ENCODE measurements at regions not wholly inside any gene's neighbourhood (a gene's known extent, or its start where the extent isn't known, plus 50 kb on each side); places are given as distances from the start of the nearest gene placed in this dataset.

DNA sequence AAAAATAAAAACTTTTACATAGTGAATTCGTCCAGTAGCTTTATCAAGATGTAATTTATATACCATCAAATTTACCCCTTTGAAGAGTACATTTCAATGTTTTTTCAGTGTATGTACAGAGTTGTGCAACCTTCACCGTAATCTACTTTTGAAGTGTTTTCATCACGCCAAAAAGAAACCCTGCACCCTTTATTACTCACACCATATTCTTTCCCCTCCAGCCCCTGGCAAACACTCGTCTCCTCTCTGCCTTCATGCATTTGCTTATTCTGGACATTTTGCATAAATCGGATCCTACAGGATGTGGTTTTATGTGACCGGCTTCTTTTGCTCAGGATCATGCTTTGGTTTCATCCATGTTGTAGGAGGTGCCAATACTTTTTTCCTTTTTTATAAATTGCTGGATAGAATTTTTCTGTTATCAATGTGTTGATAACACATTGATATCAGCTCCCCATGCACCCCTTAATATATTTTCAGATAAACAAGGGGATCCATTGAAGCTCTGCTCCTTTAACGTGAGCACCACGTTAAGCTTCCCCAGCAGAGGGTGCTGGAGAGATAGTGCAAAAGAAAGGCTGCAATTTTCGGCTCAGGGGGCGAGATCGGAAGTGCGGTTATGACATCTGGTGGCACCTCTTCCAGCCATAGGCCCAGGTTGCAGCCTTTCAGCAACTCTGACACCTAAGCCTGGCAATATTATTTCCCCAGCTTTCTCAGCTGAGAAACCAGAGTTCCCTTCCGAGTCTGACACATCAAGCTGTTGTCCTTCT lies 100.1 kb upstream of the VCX3B start:
- no peak overlapping the region for H2AK5ac ChIP-seq (ENCODE audit: low read length, severe bottlenecking)
- WGBS = 42% methylated on average over 11 of the region's 13 CpGs
- H4K91ac ChIP-seq (ENCODE audit: low read length) = no peak overlapping the region
- H3K4me3 ChIP-seq (ENCODE audit: insufficient read depth in 1 of 2, low read depth in 1 of 2, low read length in 2 of 2) = no peak overlapping the region
- H3K23ac ChIP-seq (ENCODE audit: low read length in 2 of 2) = no peak overlapping the region
- no peak overlapping the region for H2BK120ac ChIP-seq (ENCODE audit: low read depth, low read length)
- H2AFZ ChIP-seq (ENCODE audit: low read depth, low read length) = no peak overlapping the region
- H3K4me1 ChIP-seq (ENCODE audit: control insufficient read depth, insufficient read depth, low read depth, low read length) = no peaks in the 10 kb centered on the region
- H3K36me3 ChIP-seq (ENCODE audit: control insufficient read depth in 1 of 2, insufficient read depth in 2 of 2, low read depth in 1 of 2, low read length in 2 of 2) = no peaks in the 10 kb centered on the region
- H2BK15ac ChIP-seq (ENCODE audit: low read depth, poor library complexity, severe bottlenecking) = no peak overlapping the region
- no peak overlapping the region for H4K8ac ChIP-seq (ENCODE audit: low read length)
- no peak overlapping the region for H3K9ac ChIP-seq (ENCODE audit: low read length)
- peak; percentile 0 for DNase-seq
- no peak overlapping the region for H3K18ac ChIP-seq (ENCODE audit: low read depth in 1 of 2, low read length in 2 of 2)
- H3K4me2 ChIP-seq (ENCODE audit: low read length, poor library complexity, severe bottlenecking) = no peak overlapping the region
- H3K27me3 ChIP-seq (ENCODE audit: control insufficient read depth in 1 of 2, insufficient read depth in 1 of 2, low read length in 2 of 2) = no peaks in the 10 kb centered on the region
- no peak overlapping the region for H3K14ac ChIP-seq (ENCODE audit: low read length in 2 of 2)
- no peak overlapping the region for H2BK5ac ChIP-seq (ENCODE audit: low read depth, low read length, poor library complexity, severe bottlenecking)
- H2BK12ac ChIP-seq (ENCODE audit: low read length in 2 of 2) = no peak overlapping the region
- no peak overlapping the region for H3K27ac ChIP-seq (ENCODE audit: low read length, poor library complexity, severe bottlenecking)
- no peaks in the 10 kb centered on the region for H3K79me1 ChIP-seq (replicated peaks; ENCODE audit: low read length, poor library complexity, severe bottlenecking)
- no peak overlapping the region for H3K4ac ChIP-seq (ENCODE audit: low read depth in 1 of 2, low read length in 2 of 2)
- peaks cover 4% of the 10 kb centered on the region for H3K9me3 ChIP-seq (ENCODE audit: control insufficient read depth, low read length)

GRCh38 chrX:8366481-8366880 lies 98.1 kb upstream of the VCX3B start:
- no CpG with 5 or more reads among the region's 2 CpGs for WGBS
- no peak overlapping the region for H2BK120ac ChIP-seq (ENCODE audit: low read depth, low read length)
- H3K4me3 ChIP-seq (ENCODE audit: insufficient read depth in 1 of 2, low read depth in 1 of 2, low read length in 2 of 2) = no peak overlapping the region

GRCh38 chrX:8374041-8374825 lies 90.4 kb upstream of the VCX3B start:
- H2BK120ac ChIP-seq (ENCODE audit: low read depth, low read length) = no peak overlapping the region
- H3K9me3 ChIP-seq (ENCODE audit: control insufficient read depth, low read length) = peaks cover 10% of the 10 kb centered on the region
- H3K4me2 ChIP-seq (ENCODE audit: low read length, poor library complexity, severe bottlenecking) = no peak overlapping the region
- H2AFZ ChIP-seq (ENCODE audit: low read depth, low read length) = no peak overlapping the region
- no peak overlapping the region for H3K27ac ChIP-seq (ENCODE audit: low read length, poor library complexity, severe bottlenecking)
- no peak overlapping the region for H2BK5ac ChIP-seq (ENCODE audit: low read depth, low read length, poor library complexity, severe bottlenecking)
- no peak overlapping the region for H2AK5ac ChIP-seq (ENCODE audit: low read length, severe bottlenecking)
- no peak overlapping the region for H2BK15ac ChIP-seq (ENCODE audit: low read depth, poor library complexity, severe bottlenecking)
- H3K9ac ChIP-seq (ENCODE audit: low read length) = no peak overlapping the region
- no peak overlapping the region for H2BK12ac ChIP-seq (ENCODE audit: low read length in 2 of 2)
- H3K18ac ChIP-seq (ENCODE audit: low read depth in 1 of 2, low read length in 2 of 2) = no peak overlapping the region
- H3K36me3 ChIP-seq (ENCODE audit: control insufficient read depth in 1 of 2, insufficient read depth in 2 of 2, low read depth in 1 of 2, low read length in 2 of 2) = no peaks in the 10 kb centered on the region
- no peak for DNase-seq
- H3K14ac ChIP-seq (ENCODE audit: low read length in 2 of 2) = no peak overlapping the region
- H3K4me1 ChIP-seq (ENCODE audit: control insufficient read depth, insufficient read depth, low read depth, low read length) = no peaks in the 10 kb centered on the region
- H4K91ac ChIP-seq (ENCODE audit: low read length) = no peak overlapping the region
- no peak overlapping the region for H3K23ac ChIP-seq (ENCODE audit: low read length in 2 of 2)
- H3K4ac ChIP-seq (ENCODE audit: low read depth in 1 of 2, low read length in 2 of 2) = no peak overlapping the region
- no peaks in the 10 kb centered on the region for H3K27me3 ChIP-seq (ENCODE audit: control insufficient read depth in 1 of 2, insufficient read depth in 1 of 2, low read length in 2 of 2)
- H3K4me3 ChIP-seq (ENCODE audit: insufficient read depth in 1 of 2, low read depth in 1 of 2, low read length in 2 of 2) = no peak overlapping the region
- 20% methylated on average over 1 of the region's 7 CpGs for WGBS
- H3K79me1 ChIP-seq (replicated peaks; ENCODE audit: low read length, poor library complexity, severe bottlenecking) = no peaks in the 10 kb centered on the region
- no peak overlapping the region for H4K8ac ChIP-seq (ENCODE audit: low read length)

More at GRCh38 chrX:8366481-8366880, 98.1 kb upstream of the VCX3B start:
- Histone ChIP-seq H3K9ac (ENCODE audit: low read length) (no peak overlapping the region), H2BK12ac (ENCODE audit: low read length in 2 of 2) (no peak overlapping the region), H2BK5ac (ENCODE audit: low read depth, low read length, poor library complexity, severe bottlenecking) (no peak overlapping the region), H3K14ac (ENCODE audit: low read length in 2 of 2) (no peak overlapping the region), H3K36me3 (ENCODE audit: control insufficient read depth in 1 of 2, insufficient read depth in 2 of 2, low read depth in 1 of 2, low read length in 2 of 2) (no peaks in the 10 kb centered on the region), H3K27ac (ENCODE audit: low read length, poor library complexity, severe bottlenecking) (no peak overlapping the region), H3K4me1 (ENCODE audit: control insufficient read depth, insufficient read depth, low read depth, low read length) (no peaks in the 10 kb centered on the region), H2AK5ac (ENCODE audit: low read length, severe bottlenecking) (no peak overlapping the region), H3K79me1 (replicated peaks; ENCODE audit: low read length, poor library complexity, severe bottlenecking) (no peaks in the 10 kb centered on the region), H3K23ac (ENCODE audit: low read length in 2 of 2) (no peak overlapping the region), H3K18ac (ENCODE audit: low read depth in 1 of 2, low read length in 2 of 2) (no peak overlapping the region), H3K4me2 (ENCODE audit: low read length, poor library complexity, severe bottlenecking) (no peak overlapping the region), H4K91ac (ENCODE audit: low read length) (no peak overlapping the region), H3K4ac (ENCODE audit: low read depth in 1 of 2, low read length in 2 of 2) (no peak overlapping the region), H2AFZ (ENCODE audit: low read depth, low read length) (no peak overlapping the region), H3K9me3 (ENCODE audit: control insufficient read depth, low read length) (no peaks in the 10 kb centered on the region), H2BK15ac (ENCODE audit: low read depth, poor library complexity, severe bottlenecking) (no peak overlapping the region), H4K8ac (ENCODE audit: low read length) (no peak overlapping the region), H3K27me3 (ENCODE audit: control insufficient read depth in 1 of 2, insufficient read depth in 1 of 2, low read length in 2 of 2) (no peaks in the 10 kb centered on the region)
- no peak for DNase-seq

GRCh38 chrX:8377041-8377440 lies 87.6 kb upstream of the VCX3B start:
- H4K91ac ChIP-seq (ENCODE audit: low read length) = no peak overlapping the region
- no peak overlapping the region for H2AFZ ChIP-seq (ENCODE audit: low read depth, low read length)
- no peaks in the 10 kb centered on the region for H3K36me3 ChIP-seq (ENCODE audit: control insufficient read depth in 1 of 2, insufficient read depth in 2 of 2, low read depth in 1 of 2, low read length in 2 of 2)
- H3K4ac ChIP-seq (ENCODE audit: low read depth in 1 of 2, low read length in 2 of 2) = no peak overlapping the region
- H3K79me1 ChIP-seq (replicated peaks; ENCODE audit: low read length, poor library complexity, severe bottlenecking) = no peaks in the 10 kb centered on the region
- H3K27ac ChIP-seq (ENCODE audit: low read length, poor library complexity, severe bottlenecking) = no peak overlapping the region
- DNase-seq = no peak
- H3K9ac ChIP-seq (ENCODE audit: low read length) = no peak overlapping the region
- no peak overlapping the region for H3K18ac ChIP-seq (ENCODE audit: low read depth in 1 of 2, low read length in 2 of 2)
- WGBS = no CpG with 5 or more reads among the region's 1 CpG
- H2AK5ac ChIP-seq (ENCODE audit: low read length, severe bottlenecking) = no peak overlapping the region
- H3K9me3 ChIP-seq (ENCODE audit: control insufficient read depth, low read length) = peaks cover 10% of the 10 kb centered on the region
- no peak overlapping the region for H2BK15ac ChIP-seq (ENCODE audit: low read depth, poor library complexity, severe bottlenecking)
- H2BK5ac ChIP-seq (ENCODE audit: low read depth, low read length, poor library complexity, severe bottlenecking) = no peak overlapping the region
- H2BK120ac ChIP-seq (ENCODE audit: low read depth, low read length) = no peak overlapping the region
- no peak overlapping the region for H3K14ac ChIP-seq (ENCODE audit: low read length in 2 of 2)
- no peak overlapping the region for H2BK12ac ChIP-seq (ENCODE audit: low read length in 2 of 2)
- no peak overlapping the region for H3K23ac ChIP-seq (ENCODE audit: low read length in 2 of 2)
- no peak overlapping the region for H3K4me3 ChIP-seq (ENCODE audit: insufficient read depth in 1 of 2, low read depth in 1 of 2, low read length in 2 of 2)
- no peak overlapping the region for H3K4me2 ChIP-seq (ENCODE audit: low read length, poor library complexity, severe bottlenecking)
- H3K27me3 ChIP-seq (ENCODE audit: control insufficient read depth in 1 of 2, insufficient read depth in 1 of 2, low read length in 2 of 2) = no peaks in the 10 kb centered on the region
- no peaks in the 10 kb centered on the region for H3K4me1 ChIP-seq (ENCODE audit: control insufficient read depth, insufficient read depth, low read depth, low read length)
- no peak overlapping the region for H4K8ac ChIP-seq (ENCODE audit: low read length)

Data from mesenchymal stem cell (in vitro differentiated cells and primary cell).